Endodermal cell (in vitro differentiated cells): ENCODE measurements at regions not wholly inside any gene's neighbourhood (a gene's known extent, or its start where the extent isn't known, plus 50 kb on each side); places are given as distances from the start of the nearest gene placed in this dataset.

Experiments used
- DNase-seq: peaks from one replicate; pipeline ENCODE4 v3.0.0-alpha.2; 2017
- H3K27ac ChIP-seq: 2 replicates; pipeline ENCODE4 v1.5.1; 2013; ENCODE audit warnings: mild to moderate bottlenecking, low read depth, low read length, moderate library complexity
- H3K27me3 ChIP-seq: 2 replicates; pipeline ENCODE4 v1.6.1; 2013; ENCODE audit warnings: mild to moderate bottlenecking, low read length, moderate library complexity; ENCODE audit not compliant: insufficient read depth, control insufficient read depth, poor library complexity, severe bottlenecking
- H3K36me3 ChIP-seq: 2 replicates; pipeline ENCODE4 v1.7.0; 2013; ENCODE audit warnings: mild to moderate bottlenecking, low read length, moderate library complexity; ENCODE audit not compliant: control insufficient read depth, insufficient read depth
- H3K4me1 ChIP-seq: one replicate; pipeline ENCODE4 v1.7.0; 2013; ENCODE audit warnings: low read length; ENCODE audit not compliant: control insufficient read depth, insufficient read depth
- H3K4me3 ChIP-seq: 2 replicates; pipeline ENCODE4 v1.5.1; 2013; ENCODE audit warnings: mild to moderate bottlenecking, low read length, moderate library complexity
- H3K9ac ChIP-seq: 2 replicates; pipeline ENCODE4 v1.6.1; 2013; ENCODE audit warnings: mild to moderate bottlenecking, low read length, moderate library complexity; ENCODE audit not compliant: poor library complexity, severe bottlenecking; ENCODE audit errors: extremely low read depth
- H3K9me3 ChIP-seq: 2 replicates; pipeline ENCODE4 v1.6.1; 2013; ENCODE audit warnings: mild to moderate bottlenecking, low read length, moderate library complexity; ENCODE audit not compliant: control insufficient read depth
- H3K27ac Mint-ChIP-seq: 2 replicates; pipeline ENCODE4 v1.8.0; 2020; ENCODE audit warnings: mixed read lengths
- H3K27me3 Mint-ChIP-seq: 2 replicates; pipeline ENCODE4 v1.8.0; 2021; ENCODE audit warnings: mild to moderate bottlenecking, mixed read lengths; ENCODE audit not compliant: insufficient read depth
- H3K36me3 Mint-ChIP-seq: 2 replicates; pipeline ENCODE4 v1.8.0; 2020; ENCODE audit warnings: low read depth, mixed read lengths
- H3K4me1 Mint-ChIP-seq: 2 replicates; pipeline ENCODE4 v1.8.0; 2020; ENCODE audit warnings: mixed read lengths
- H3K4me3 Mint-ChIP-seq: 2 replicates; pipeline ENCODE4 v1.8.0; 2020; ENCODE audit warnings: mild to moderate bottlenecking, moderate library complexity, mixed read lengths
- H3K9me3 Mint-ChIP-seq: 2 replicates; pipeline ENCODE4 v1.8.0; 2020; ENCODE audit warnings: mild to moderate bottlenecking, mixed read lengths
- WGBS, 2 experiments: methylation state at CpG; one replicate each; pipeline versions ENCODE4 v1.1.5 to v1.1.7; 2013; ENCODE audit warnings: missing lambda C conversion rate in 2 of 2, mixed read lengths in 1 of 2; ENCODE audit not compliant: insufficient coverage in 1 of 2, insufficient read length in 1 of 2; 5-methylcytosine and 5-hydroxymethylcytosine counted together
- TF ChIP-seq, protein P1 (sequence below): fragments of 200-600 bp; sonication (generic); conservative IDR thresholded peaks from 2 replicates; pipeline ENCODE4 v1.5.0; 2021; ENCODE audit warnings: antibody characterized with exemption, mild to moderate bottlenecking

DNA sequence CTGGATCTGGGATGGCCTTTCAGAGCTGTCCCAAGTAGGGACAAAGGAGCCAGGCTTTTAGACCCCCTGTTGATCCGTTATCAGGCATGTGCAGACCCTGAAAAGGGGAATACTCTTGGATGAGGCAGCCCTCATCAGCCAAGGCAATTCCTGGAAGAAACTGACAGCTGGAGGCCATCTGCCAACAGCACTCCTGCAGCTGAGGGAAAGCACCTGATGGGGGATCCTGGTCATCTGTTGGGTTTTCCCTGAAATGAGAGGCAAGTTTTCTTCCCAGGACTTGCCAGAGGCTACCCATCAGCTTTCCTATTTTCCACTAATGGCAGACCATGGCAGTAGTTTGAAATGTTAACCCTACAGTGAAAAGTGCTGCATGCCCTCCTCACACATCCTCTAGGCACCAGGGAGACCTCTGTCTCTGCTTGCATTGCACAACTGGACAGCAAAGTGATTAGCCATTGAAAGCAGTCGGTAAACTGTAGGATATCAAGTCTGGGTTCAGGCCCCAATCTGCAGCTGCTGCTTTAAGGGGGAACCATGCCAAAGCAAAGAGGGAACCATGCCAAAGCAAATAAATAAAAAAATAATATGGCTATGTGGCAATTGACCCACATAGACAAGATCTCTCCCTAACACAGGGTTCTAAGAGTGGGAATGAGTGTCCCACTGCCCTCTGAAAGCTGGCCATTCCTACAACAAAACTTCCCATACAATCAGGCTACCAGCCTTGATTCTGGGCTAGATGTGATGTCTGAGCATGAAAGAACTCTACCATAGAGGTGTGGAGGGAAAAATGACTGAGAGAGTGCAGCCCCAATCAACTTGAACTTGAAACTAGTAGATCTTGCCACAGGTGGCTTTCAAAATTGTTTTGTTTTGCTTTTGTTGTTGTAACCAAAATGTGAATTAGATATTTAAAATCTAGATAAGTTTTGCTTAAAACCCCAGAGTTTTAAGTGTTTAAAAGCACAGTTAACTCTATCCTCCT lies 232.0 kb upstream of the STT3B start:
- TF ChIP-seq, protein P1, sequence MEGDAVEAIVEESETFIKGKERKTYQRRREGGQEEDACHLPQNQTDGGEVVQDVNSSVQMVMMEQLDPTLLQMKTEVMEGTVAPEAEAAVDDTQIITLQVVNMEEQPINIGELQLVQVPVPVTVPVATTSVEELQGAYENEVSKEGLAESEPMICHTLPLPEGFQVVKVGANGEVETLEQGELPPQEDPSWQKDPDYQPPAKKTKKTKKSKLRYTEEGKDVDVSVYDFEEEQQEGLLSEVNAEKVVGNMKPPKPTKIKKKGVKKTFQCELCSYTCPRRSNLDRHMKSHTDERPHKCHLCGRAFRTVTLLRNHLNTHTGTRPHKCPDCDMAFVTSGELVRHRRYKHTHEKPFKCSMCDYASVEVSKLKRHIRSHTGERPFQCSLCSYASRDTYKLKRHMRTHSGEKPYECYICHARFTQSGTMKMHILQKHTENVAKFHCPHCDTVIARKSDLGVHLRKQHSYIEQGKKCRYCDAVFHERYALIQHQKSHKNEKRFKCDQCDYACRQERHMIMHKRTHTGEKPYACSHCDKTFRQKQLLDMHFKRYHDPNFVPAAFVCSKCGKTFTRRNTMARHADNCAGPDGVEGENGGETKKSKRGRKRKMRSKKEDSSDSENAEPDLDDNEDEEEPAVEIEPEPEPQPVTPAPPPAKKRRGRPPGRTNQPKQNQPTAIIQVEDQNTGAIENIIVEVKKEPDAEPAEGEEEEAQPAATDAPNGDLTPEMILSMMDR, result no peak
- Histone ChIP-seq H3K4me3 (no peak overlapping the region), H3K36me3 (peaks cover 9% of the 10 kb centered on the region), H3K9me3 (peaks cover 29% of the 10 kb centered on the region), H3K27me3 (no peaks in the 10 kb centered on the region), H3K27ac (no peak overlapping the region), H3K4me1 (peaks cover 7% of the 10 kb centered on the region), H3K9ac (no peak overlapping the region)
- H3K4me1 Mint-ChIP-seq, result peaks cover 26% of the 10 kb centered on the region
- no peaks in the 10 kb centered on the region for H3K36me3 Mint-ChIP-seq
- DNase-seq, result no peak
- H3K27me3 Mint-ChIP-seq, result no peaks in the 10 kb centered on the region
- 60 to 88% methylated on average over 1 to 2 of the region's 2 CpGs for WGBS, 2 experiments
- peaks cover 19% of the 10 kb centered on the region for H3K9me3 Mint-ChIP-seq
- no peak overlapping the region for H3K27ac Mint-ChIP-seq
- H3K4me3 Mint-ChIP-seq, result no peak overlapping the region

DNA sequence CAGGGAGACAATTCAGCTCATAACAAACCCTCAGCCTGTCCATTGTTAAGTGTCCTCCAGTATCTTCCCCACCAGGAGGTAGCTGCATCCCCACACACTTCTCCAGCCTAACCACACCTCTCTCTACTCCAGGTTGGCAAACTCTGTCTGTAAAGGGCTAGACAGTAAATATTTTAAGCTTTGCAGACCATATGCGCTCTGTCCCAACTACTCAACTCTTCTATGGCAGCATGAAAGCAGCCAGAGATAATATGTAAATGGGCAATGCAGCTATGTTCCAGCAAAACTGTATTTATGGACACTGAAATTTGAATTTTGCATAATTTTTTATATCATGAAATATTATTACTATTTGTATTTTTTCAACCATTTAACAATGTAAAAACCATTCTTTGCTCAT lies 230.4 kb upstream of the STT3B start:
- H3K36me3 Mint-ChIP-seq, result no peaks in the 10 kb centered on the region
- TF ChIP-seq, protein P1, result no peak
- H3K36me3 ChIP-seq, result peaks cover 9% of the 10 kb centered on the region
- peaks cover 19% of the 10 kb centered on the region for H3K9me3 ChIP-seq
- H3K4me3 ChIP-seq, result no peak overlapping the region
- DNase-seq, result no peak
- WGBS, 2 experiments, result 91 to 100% methylated on average over 1 of the region's 1 CpG
- H3K9me3 Mint-ChIP-seq, result peaks cover 18% of the 10 kb centered on the region
- H3K4me3 Mint-ChIP-seq, result no peak overlapping the region
- peaks cover 6% of the 10 kb centered on the region for H3K4me1 ChIP-seq
- H3K27ac ChIP-seq, result no peak overlapping the region
- H3K27me3 Mint-ChIP-seq, result peaks cover 3% of the 10 kb centered on the region
- no peaks in the 10 kb centered on the region for H3K27me3 ChIP-seq
- no peak overlapping the region for H3K27ac Mint-ChIP-seq
- no peak overlapping the region for H3K9ac ChIP-seq
- peaks cover 19% of the 10 kb centered on the region for H3K4me1 Mint-ChIP-seq

DNA sequence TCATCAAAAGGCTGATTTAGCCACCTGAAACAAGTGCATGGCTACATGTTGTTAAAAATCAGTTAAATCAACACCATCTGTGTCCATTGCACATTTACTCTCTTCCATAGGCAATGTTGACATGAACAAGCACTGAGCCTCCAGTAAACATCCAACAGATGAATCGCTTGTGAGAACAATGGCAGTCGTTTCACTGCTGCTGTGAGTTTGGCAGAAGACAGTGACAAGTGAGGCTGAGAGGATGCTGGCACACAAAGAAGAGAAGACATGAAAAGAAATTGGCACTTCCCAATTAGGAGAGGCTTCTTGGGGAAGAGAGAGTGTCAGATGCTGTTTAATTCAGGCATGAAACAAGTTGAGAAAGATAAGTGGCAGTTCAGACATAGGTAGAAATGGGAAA lies 227.4 kb upstream of the STT3B start:
- TF ChIP-seq, protein P1, result no peak
- Mint-ChIP-seq H3K4me3 (no peak overlapping the region), H3K36me3 (no peaks in the 10 kb centered on the region), H3K4me1 (peaks cover 20% of the 10 kb centered on the region), H3K27ac (no peak overlapping the region), H3K9me3 (no peaks in the 10 kb centered on the region), H3K27me3 (peaks cover 6% of the 10 kb centered on the region)
- Histone ChIP-seq H3K9me3 (no peaks in the 10 kb centered on the region), H3K4me1 (peaks cover 6% of the 10 kb centered on the region), H3K4me3 (no peak overlapping the region), H3K27me3 (no peaks in the 10 kb centered on the region), H3K36me3 (no peaks in the 10 kb centered on the region), H3K27ac (no peak overlapping the region), H3K9ac (no peak overlapping the region)
- 40 to 84% methylated on average over 1 to 2 of the region's 2 CpGs for WGBS, 2 experiments
- DNase-seq, result no peak
